Activated CD4-positive, alpha-beta T cell treated with anti-CD3 and anti-CD28 coated beads, Interleukin-2, amount 50 U/mL, for 16 hours (primary cell): ENCODE measurements at regions not wholly inside any gene's neighbourhood (a gene's known extent, or its start where the extent isn't known, plus 50 kb on each side); places are given as distances from the start of the nearest gene placed in this dataset.
"Not testable (repeated sequence)": the region's sequence is repeated elsewhere in the genome, so short reads cannot be mapped to it uniquely, and the experiment has no call there.

Experiments used
- DNase-seq: peaks from one replicate; pipeline ENCODE4 v3.0.0-alpha.2; 2020

- no peak for DNase-seq
Measured at GRCh38 chr14:82872494-82872893, 1338.8 kb upstream of the SEL1L start.

- no peak for DNase-seq
Measured at GRCh38 chr14:82878951-82879350, 1345.3 kb upstream of the SEL1L start.

- no peak for DNase-seq
Measured at GRCh38 chr14:82879949-82880535, 1346.4 kb upstream of the SEL1L start.

- DNase-seq, result no peak
Measured at GRCh38 chr14:82886670-82887069, 1353.0 kb upstream of the SEL1L start.

- no peak for DNase-seq
Measured at GRCh38 chr14:82889701-82890100, 1356.0 kb upstream of the SEL1L start.

GRCh38 chr14:82896476-82896875 lies 1362.8 kb upstream of the SEL1L start:
- DNase-seq, result no peak

GRCh38 chr14:82897469-82898308 lies 1364.0 kb upstream of the SEL1L start:
- DNase-seq, result no peak

- no peak for DNase-seq
Measured at GRCh38 chr14:82905762-82906161, 1372.1 kb upstream of the SEL1L start.

- no peak for DNase-seq
Measured at GRCh38 chr14:82911930-82912329, 1378.3 kb upstream of the SEL1L start.

- no peak for DNase-seq
Measured at GRCh38 chr14:82913396-82913795, 1379.7 kb upstream of the SEL1L start.

GRCh38 chr14:82915381-82915780 lies 1381.7 kb upstream of the SEL1L start:
- no peak for DNase-seq

- DNase-seq, result no peak
Measured at GRCh38 chr14:82935691-82936090, 1402.0 kb upstream of the SEL1L start.

GRCh38 chr14:82951171-82951570 lies 1417.5 kb upstream of the SEL1L start:
- no peak for DNase-seq

GRCh38 chr14:82963756-82964155 lies 1430.1 kb upstream of the SEL1L start:
- no peak for DNase-seq

GRCh38 chr14:82987502-82988124 lies 1454.0 kb upstream of the SEL1L start:
- no peak for DNase-seq

GRCh38 chr14:82994547-82994946 lies 1460.9 kb upstream of the SEL1L start:
- not testable (repeated sequence) for DNase-seq

- no peak for DNase-seq
Measured at GRCh38 chr14:82999802-83000201, 1466.1 kb upstream of the SEL1L start.

GRCh38 chr14:83004456-83005006 lies 1470.9 kb upstream of the SEL1L start:
- DNase-seq, result no peak

- no peak for DNase-seq
Measured at GRCh38 chr14:83006121-83006670, 1472.5 kb upstream of the SEL1L start.

GRCh38 chr14:83007052-83007451 lies 1473.4 kb upstream of the SEL1L start:
- DNase-seq, result not testable (repeated sequence)

GRCh38 chr14:83007641-83008225 lies 1474.1 kb upstream of the SEL1L start:
- DNase-seq, result no peak

- DNase-seq, result no peak
Measured at GRCh38 chr14:83017296-83017695, 1483.6 kb upstream of the SEL1L start.
